ENCODE measurements at regions not wholly inside any gene's neighbourhood (a gene's known extent, or its start where the extent isn't known, plus 50 kb on each side); places are given as distances from the start of the nearest gene placed in this dataset.

DNA sequence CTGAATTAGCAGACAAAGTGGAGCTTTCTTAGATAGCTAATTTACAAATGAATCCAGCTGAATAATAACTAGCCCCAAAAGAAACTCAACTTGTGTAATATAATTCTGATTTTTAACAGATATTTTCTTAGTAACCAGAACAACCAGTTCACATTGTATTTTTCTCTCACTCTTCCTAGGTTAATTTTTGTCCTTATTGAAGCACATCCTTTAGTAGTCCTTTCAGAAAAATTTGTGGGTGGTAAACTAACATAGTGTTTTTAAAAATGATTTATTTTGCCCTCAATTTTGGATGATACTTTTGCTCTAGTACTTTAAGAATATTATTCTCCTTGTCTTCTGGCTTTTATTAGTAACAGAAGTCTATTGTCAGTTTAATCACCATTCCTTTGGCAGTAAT, 190.6 kb upstream of the SLC39A10 start:
- no peak overlapping the region for H3K27ac ChIP-seq
- no peak for TF ChIP-seq ZFX (IDR thresholded peaks at IDR 0.05; ENCODE audit: borderline replicate concordance)
- TF ChIP-seq CTCF (IDR thresholded peaks at IDR 0.05), result no peak

GRCh38 chr2:195461010-195461409, 196.0 kb upstream of the SLC39A10 start:
- TF ChIP-seq ZFX (IDR thresholded peaks at IDR 0.05; ENCODE audit: borderline replicate concordance) (no peak), CTCF (IDR thresholded peaks at IDR 0.05) (no peak)
- no peak overlapping the region for H3K27ac ChIP-seq

- no peak overlapping the region for H3K27ac ChIP-seq
- TF ChIP-seq ZFX (IDR thresholded peaks at IDR 0.05; ENCODE audit: borderline replicate concordance), result no peak
These were observed 198.1 kb upstream of the SLC39A10 start for GRCh38 chr2:195458936-195459335.

- H3K27ac ChIP-seq, result no peak overlapping the region
- TF ChIP-seq ZFX (IDR thresholded peaks at IDR 0.05; ENCODE audit: borderline replicate concordance) (no peak), CTCF (IDR thresholded peaks at IDR 0.05) (no peak)
These were observed 199.2 kb upstream of the SLC39A10 start for GRCh38 chr2:195457873-195458272.

- TF ChIP-seq CTCF (IDR thresholded peaks at IDR 0.05) (no peak), ZFX (IDR thresholded peaks at IDR 0.05; ENCODE audit: borderline replicate concordance) (no peak)
- no peak overlapping the region for H3K27ac ChIP-seq
These were observed 200.3 kb upstream of the SLC39A10 start for GRCh38 chr2:195456771-195457170.

DNA sequence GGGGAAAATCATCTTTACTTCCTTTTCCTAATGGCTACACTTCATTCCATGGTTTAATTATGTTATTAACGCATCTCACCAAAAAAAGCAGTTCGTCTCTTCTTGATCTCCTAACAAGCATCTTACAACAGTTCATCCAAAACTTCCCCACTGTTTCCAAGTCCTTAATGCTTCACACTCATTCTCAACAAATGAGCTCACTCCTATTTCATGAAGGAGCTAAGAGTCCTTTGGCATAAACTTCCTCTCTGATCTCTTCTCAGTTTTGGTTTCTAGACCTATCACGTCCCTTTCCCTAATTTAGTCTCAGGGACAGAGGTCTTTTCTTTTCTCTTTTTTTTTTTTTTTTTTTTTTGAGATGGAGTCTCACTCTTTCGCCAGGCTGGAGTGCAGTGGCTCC, 205.9 kb upstream of the SLC39A10 start:
- TF ChIP-seq CTCF (IDR thresholded peaks at IDR 0.05) (no peak), ZFX (IDR thresholded peaks at IDR 0.05; ENCODE audit: borderline replicate concordance) (no peak)
- no peak overlapping the region for H3K27ac ChIP-seq

DNA sequence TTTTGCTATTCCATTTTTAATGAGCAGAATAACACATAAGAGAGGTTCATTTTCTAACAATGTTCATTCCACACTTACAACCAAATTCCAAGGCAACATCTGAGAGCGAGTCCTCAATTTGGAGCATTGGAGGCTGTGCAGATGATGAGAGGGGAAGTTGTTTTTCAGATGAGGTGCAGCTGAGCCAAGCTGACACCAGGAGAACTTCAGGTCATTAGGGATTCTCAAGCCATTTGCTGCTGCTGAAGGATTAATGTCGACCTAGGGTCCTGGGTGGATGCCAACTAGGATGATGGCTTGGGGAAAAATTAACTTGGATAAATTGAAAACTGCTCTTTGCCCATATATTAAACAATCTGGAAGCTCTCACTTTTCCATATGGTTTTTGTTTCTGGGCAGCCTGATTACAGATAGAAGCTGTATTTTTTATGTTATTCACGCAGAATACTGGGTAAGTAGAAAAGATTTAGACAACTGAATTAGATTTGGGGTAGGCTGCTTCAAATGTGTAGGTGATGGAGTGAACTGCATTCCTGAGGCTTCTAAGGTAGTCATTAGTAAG, 206.4 kb upstream of the SLC39A10 start:
- no peak overlapping the region for H3K27ac ChIP-seq
- TF ChIP-seq ZFX (IDR thresholded peaks at IDR 0.05; ENCODE audit: borderline replicate concordance) (no peak), CTCF (IDR thresholded peaks at IDR 0.05) (no peak)

Data from 22Rv1 (cell line).